Vagina (tissue), 2 donors: ENCODE measurements at regions not wholly inside any gene's neighbourhood (a gene's known extent, or its start where the extent isn't known, plus 50 kb on each side); places are given as distances from the start of the nearest gene placed in this dataset.
"Not testable (repeated sequence)": the region's sequence is repeated elsewhere in the genome, so short reads cannot be mapped to it uniquely, and the experiment has no call there.

Experiments used
- POLR2A ChIP-seq, 2 donors: fragments of 450-650 bp; IDR thresholded peaks; one replicate each; pipeline ENCODE4 v1.6.1; 2017; ENCODE audit warnings: antibody characterized with exemption in 2 of 2, mild to moderate bottlenecking in 2 of 2, moderate library complexity in 2 of 2
- TF ChIP-seq, protein P1 (sequence below), 3 experiments: fragments of 450-650 bp in 2 of 3; fragments of 200-600 bp in 1 of 3; sonication (generic) in 1 of 3; IDR thresholded peaks; one replicate each; pipeline ENCODE4 v1.5.1; 2017 to 2019; ENCODE audit warnings: antibody characterized with exemption in 3 of 3, mild to moderate bottlenecking in 2 of 3, moderate library complexity in 2 of 3

DNA sequence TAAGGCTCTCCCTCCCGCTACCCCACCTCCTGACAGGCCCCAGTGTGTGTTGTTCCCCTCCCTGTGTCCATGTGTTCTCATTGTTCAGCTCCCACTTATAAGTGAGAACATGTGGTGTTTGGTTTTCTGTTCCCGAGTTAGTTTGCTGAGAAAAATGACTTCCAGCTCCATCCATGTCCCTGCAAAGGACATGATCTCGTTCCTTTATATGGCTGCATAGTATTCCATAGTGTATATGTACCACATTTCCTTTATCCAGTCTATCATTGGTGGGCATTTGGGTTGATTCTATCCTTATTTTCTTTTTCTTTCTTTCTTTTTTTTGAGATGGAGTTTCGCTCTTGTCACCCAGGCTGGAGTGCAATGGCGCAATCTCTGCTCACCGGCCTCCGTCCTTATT, 57.8 kb upstream of the RASSF3 start:
- TF ChIP-seq, protein P1, sequence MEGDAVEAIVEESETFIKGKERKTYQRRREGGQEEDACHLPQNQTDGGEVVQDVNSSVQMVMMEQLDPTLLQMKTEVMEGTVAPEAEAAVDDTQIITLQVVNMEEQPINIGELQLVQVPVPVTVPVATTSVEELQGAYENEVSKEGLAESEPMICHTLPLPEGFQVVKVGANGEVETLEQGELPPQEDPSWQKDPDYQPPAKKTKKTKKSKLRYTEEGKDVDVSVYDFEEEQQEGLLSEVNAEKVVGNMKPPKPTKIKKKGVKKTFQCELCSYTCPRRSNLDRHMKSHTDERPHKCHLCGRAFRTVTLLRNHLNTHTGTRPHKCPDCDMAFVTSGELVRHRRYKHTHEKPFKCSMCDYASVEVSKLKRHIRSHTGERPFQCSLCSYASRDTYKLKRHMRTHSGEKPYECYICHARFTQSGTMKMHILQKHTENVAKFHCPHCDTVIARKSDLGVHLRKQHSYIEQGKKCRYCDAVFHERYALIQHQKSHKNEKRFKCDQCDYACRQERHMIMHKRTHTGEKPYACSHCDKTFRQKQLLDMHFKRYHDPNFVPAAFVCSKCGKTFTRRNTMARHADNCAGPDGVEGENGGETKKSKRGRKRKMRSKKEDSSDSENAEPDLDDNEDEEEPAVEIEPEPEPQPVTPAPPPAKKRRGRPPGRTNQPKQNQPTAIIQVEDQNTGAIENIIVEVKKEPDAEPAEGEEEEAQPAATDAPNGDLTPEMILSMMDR (IDR thresholded peaks at IDR 0.05), result not testable (repeated sequence)
- not testable (repeated sequence) for TF ChIP-seq POLR2A (IDR thresholded peaks at IDR 0.05)
